Osteocyte (in vitro differentiated cells): ENCODE measurements at regions not wholly inside any gene's neighbourhood (a gene's known extent, or its start where the extent isn't known, plus 50 kb on each side); places are given as distances from the start of the nearest gene placed in this dataset.

ENCODE experiments used
- DNase-seq: peaks from one replicate; pipeline ENCODE4 v3.0.0; 2021; ENCODE audit warnings: mixed read lengths; ENCODE audit not compliant: unreplicated experiment; ENCODE audit errors: extremely low spot score
- H3K27ac Mint-ChIP-seq: one replicate; pipeline ENCODE4 v1.8.0; 2021; ENCODE audit warnings: mild to moderate bottlenecking, mixed read lengths; ENCODE audit not compliant: unreplicated experiment
- H3K27me3 Mint-ChIP-seq: one replicate; pipeline ENCODE4 v1.8.0; 2021; ENCODE audit warnings: mixed read lengths; ENCODE audit not compliant: unreplicated experiment
- H3K36me3 Mint-ChIP-seq: one replicate; pipeline ENCODE4 v1.8.0; 2021; ENCODE audit warnings: mixed read lengths; ENCODE audit not compliant: unreplicated experiment
- H3K4me1 Mint-ChIP-seq: one replicate; pipeline ENCODE4 v1.8.0; 2021; ENCODE audit warnings: mixed read lengths; ENCODE audit not compliant: unreplicated experiment
- H3K4me3 Mint-ChIP-seq: one replicate; pipeline ENCODE4 v1.8.0; 2021; ENCODE audit warnings: mild to moderate bottlenecking, moderate library complexity, mixed read lengths; ENCODE audit not compliant: unreplicated experiment
- H3K9me3 Mint-ChIP-seq: one replicate; pipeline ENCODE4 v1.8.0; 2021; ENCODE audit warnings: mixed read lengths; ENCODE audit not compliant: unreplicated experiment
- CTCF ChIP-seq: fragments of 200-600 bp; sonication (generic); IDR thresholded peaks from 2 replicates; pipeline ENCODE4 v1.5.0; 2021; ENCODE audit warnings: antibody characterized with exemption, mild to moderate bottlenecking, moderate library complexity

GRCh38 chr3:151579571-151580270, 118.9 kb upstream of the IGSF10 start:
- Mint-ChIP-seq H3K36me3 (no peaks in the 10 kb centered on the region), H3K4me3 (no peak overlapping the region), H3K27ac (peak overlapping the region; percentile 57), H3K4me1 (peaks cover 19% of the 10 kb centered on the region), H3K27me3 (no peaks in the 10 kb centered on the region), H3K9me3 (no peaks in the 10 kb centered on the region)
- TF ChIP-seq CTCF = no peak
- DNase-seq = no peak

GRCh38 chr3:151578495-151578894, 117.6 kb upstream of the IGSF10 start:
- Mint-ChIP-seq H3K4me3 (no peak overlapping the region), H3K9me3 (no peaks in the 10 kb centered on the region), H3K27ac (no peak overlapping the region), H3K4me1 (peaks cover 19% of the 10 kb centered on the region), H3K27me3 (no peaks in the 10 kb centered on the region), H3K36me3 (no peaks in the 10 kb centered on the region)
- TF ChIP-seq CTCF = no peak
- no peak for DNase-seq

DNA sequence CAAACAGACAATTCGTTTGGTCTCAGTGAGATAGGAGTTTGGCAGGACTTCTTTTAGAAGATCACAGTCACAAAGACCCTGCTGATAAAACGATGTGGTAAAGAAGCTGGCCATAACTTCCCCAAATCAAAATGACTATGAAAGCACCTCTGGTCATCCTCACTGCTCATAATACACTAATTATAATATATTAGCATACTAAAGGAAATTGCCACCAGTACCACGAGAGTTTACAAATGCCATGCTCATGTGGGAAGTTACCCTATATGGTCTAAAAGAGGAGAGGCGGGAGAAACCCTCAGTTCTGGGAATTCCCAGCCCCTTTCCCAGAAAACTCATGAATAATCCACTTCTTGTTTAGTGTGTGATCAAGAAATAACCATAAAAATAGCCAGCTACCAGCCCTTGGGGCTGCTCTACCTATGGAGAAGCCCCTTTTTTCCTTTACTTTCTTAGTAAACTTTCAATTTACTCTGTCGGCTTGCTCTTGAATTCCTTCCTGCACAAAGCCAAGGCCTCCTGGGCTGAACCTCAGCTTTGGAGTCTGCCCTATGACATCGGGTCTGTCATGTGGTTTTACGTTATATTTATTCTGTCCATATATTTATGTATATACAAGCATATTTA, 115.8 kb upstream of the IGSF10 start:
- Mint-ChIP-seq H3K36me3 (no peaks in the 10 kb centered on the region), H3K27me3 (peaks cover 8% of the 10 kb centered on the region), H3K27ac (no peak overlapping the region), H3K4me3 (no peak overlapping the region), H3K9me3 (no peaks in the 10 kb centered on the region), H3K4me1 (peaks cover 19% of the 10 kb centered on the region)
- DNase-seq = no peak
- no peak for TF ChIP-seq CTCF

DNA sequence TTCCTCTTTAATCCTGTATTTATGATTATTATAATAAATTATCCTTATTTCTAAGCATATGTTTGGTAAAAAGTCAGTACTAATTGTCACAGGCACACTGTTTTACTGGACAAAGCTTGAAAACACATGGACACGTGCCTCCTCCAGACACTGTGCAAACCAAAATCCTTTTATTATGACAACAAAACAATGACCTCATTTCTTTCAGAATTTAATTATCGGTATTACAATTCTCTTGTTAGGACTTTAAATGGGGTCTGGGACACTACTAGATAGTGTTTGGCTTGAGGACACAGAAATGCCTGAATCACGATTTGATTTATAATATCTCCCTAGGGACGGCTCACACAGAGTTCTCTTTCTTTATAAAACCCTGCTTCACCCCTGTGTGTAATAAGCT, 107.3 kb upstream of the IGSF10 start:
- H3K27ac Mint-ChIP-seq = no peak overlapping the region
- no peak for DNase-seq
- no peak overlapping the region for H3K4me3 Mint-ChIP-seq
- peaks cover 3% of the 10 kb centered on the region for H3K9me3 Mint-ChIP-seq
- TF ChIP-seq CTCF = no peak
- peaks cover 8% of the 10 kb centered on the region for H3K27me3 Mint-ChIP-seq
- no peaks in the 10 kb centered on the region for H3K36me3 Mint-ChIP-seq
- peaks cover 2% of the 10 kb centered on the region for H3K4me1 Mint-ChIP-seq

DNA sequence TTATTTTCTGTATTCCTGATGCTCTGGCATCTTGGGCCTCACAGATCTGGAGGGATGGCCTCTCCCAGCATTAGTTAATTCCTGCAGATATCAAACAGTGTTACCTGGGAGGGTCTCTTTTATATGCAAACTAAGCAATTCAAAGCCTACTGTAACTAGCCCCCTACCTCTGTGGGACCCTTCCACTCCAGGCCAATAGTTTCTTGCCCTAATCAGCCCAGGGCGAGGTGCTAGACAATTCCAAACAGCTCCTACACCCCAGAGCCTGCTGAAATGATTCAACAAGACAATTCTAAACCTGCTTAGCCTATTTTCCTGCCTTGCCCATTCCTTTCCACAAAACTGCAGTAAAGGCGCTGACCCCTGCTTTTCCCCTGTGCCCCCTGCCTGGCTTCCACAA, 106.6 kb upstream of the IGSF10 start:
- Mint-ChIP-seq H3K4me3 (no peak overlapping the region), H3K9me3 (peaks cover 3% of the 10 kb centered on the region), H3K4me1 (peaks cover 2% of the 10 kb centered on the region), H3K27me3 (peaks cover 2% of the 10 kb centered on the region), H3K36me3 (no peaks in the 10 kb centered on the region), H3K27ac (no peak overlapping the region)
- no peak for DNase-seq
- TF ChIP-seq CTCF = no peak
